Ovary (tissue), 7 donors: ENCODE measurements at regions not wholly inside any gene's neighbourhood (a gene's known extent, or its start where the extent isn't known, plus 50 kb on each side); places are given as distances from the start of the nearest gene placed in this dataset.

Source experiments
- DNase-seq, 5 donors: peaks; one replicate each; pipeline ENCODE4 v3.0.0-alpha.2; 2019 to 2020
- H3K27ac ChIP-seq, 2 donors: fragments of 200-600 bp; one replicate each; pipeline versions ENCODE4 v1.5.1 to v1.8.0; 2019 to 2022
- H3K27me3 ChIP-seq: fragments of 200-600 bp; one replicate; pipeline ENCODE4 v1.8.0; 2022
- H3K36me3 ChIP-seq: fragments of 200-600 bp; sonication (generic); one replicate; pipeline ENCODE4 v1.5.1; 2019
- H3K4me1 ChIP-seq: one replicate; pipeline ENCODE4 v1.8.1; 2013; ENCODE audit warnings: mild to moderate bottlenecking, moderate library complexity; ENCODE audit not compliant: insufficient read depth
- H3K4me3 ChIP-seq: fragments of 200-600 bp; sonication (generic); one replicate; pipeline ENCODE4 v1.5.1; 2017
- H3K9me3 ChIP-seq, 2 donors: fragments of 200-600 bp in 1 of 2; sonication (generic) in 1 of 2; one replicate each; pipeline versions ENCODE4 v1.5.1 to v1.8.1; 2013 to 2019; ENCODE audit warnings: mild to moderate bottlenecking in 1 of 2, moderate library complexity in 1 of 2
- EP300 ChIP-seq: sonication (generic); formaldehyde crosslinking; IDR thresholded peaks from one replicate; pipeline ENCODE4 v1.6.1; 2017; ENCODE audit warnings: antibody characterized with exemption
- POLR2A ChIP-seq: fragments of 450-650 bp; IDR thresholded peaks from one replicate; pipeline ENCODE4 v1.6.1; 2017; ENCODE audit warnings: antibody characterized with exemption, mild to moderate bottlenecking, moderate library complexity
- WGBS, 3 donors: extraction: QIAGEN DNeasy Blood & Tissue Kit in 1 of 3; methylation state at CpG; one replicate each; pipeline versions ENCODE4 v1.1.5 to v1.1.7; 2013 to 2017; 5-methylcytosine and 5-hydroxymethylcytosine counted together
- intact Hi-C, 4 donors: fragments of 100-400 bp; cut with DNase I; formaldehyde crosslinking; loops; one replicate each; pipeline versions ENCODE4 v1.11.0 to v1.15.1; 2022 to 2023
- TF ChIP-seq, protein P1 (sequence below), 3 donors: fragments of 450-650 bp in 2 of 3; fragments of 200-600 bp in 1 of 3; IDR thresholded peaks; one replicate each; pipeline versions ENCODE4 v1.5.1 to v1.8.0; 2016 to 2022; ENCODE audit warnings: antibody characterized with exemption in 3 of 3, mild to moderate bottlenecking in 1 of 3
- donor health status: DM: no; HTN: no; CAD: no; lungs with moderate emphysema.
- donor health status: DM: no; HTN: no; CAD: no.
- donor health status: Bipolar disorder and iron deficiency.
- donor health status: DM: no; HTN: no; CAD: no.
- donor health status: DM: yes; HTN: yes; CAD: no.

DNA sequence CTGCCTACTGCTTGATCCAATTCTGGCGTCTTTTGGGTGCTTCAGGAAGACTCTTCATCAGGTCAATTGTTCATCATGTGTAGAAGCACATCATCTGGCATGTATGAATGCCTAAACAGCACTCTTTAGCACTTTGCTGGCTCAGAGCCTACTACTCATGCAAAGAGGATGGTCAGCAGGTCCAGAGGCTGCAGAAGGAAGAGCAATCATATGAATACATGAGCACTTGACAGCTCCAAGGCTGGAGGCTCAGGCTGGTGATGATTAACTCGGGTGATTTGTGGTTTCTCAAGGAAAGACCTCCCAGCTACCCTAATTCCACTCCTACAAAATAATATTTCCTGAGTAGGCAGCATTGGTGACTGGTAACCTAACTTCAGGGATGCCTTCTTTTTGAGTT is 103.8 kb upstream of the CXCL13 start:
- WGBS, 3 donors: 48 to 70% (median 50%) methylated on average over 2 of the region's 2 CpGs
- H3K4me1 ChIP-seq: no peaks in the 10 kb centered on the region
- intact Hi-C loops: no loop called here

DNA sequence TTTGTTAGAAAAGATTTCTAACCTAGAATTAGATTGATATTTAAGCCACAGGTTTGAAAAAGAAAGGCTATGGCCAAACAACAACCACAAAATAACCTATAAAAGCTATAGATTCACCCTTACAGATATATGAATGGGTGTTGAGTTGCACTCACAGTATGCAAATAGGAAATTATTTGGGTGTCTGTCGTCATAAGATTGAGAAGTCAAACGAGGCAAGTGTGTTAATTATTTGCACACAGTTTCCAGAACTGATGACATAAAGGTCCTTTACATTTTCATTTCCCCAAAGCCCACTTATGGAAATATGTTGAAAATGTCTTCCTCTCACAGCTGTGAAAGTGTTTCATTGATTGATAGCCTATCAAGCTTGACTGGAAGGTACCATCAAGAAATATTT is 101.2 kb upstream of the CXCL13 start:
- TF ChIP-seq EP300 (no peak), POLR2A (no peak)
- TF ChIP-seq, protein P1, sequence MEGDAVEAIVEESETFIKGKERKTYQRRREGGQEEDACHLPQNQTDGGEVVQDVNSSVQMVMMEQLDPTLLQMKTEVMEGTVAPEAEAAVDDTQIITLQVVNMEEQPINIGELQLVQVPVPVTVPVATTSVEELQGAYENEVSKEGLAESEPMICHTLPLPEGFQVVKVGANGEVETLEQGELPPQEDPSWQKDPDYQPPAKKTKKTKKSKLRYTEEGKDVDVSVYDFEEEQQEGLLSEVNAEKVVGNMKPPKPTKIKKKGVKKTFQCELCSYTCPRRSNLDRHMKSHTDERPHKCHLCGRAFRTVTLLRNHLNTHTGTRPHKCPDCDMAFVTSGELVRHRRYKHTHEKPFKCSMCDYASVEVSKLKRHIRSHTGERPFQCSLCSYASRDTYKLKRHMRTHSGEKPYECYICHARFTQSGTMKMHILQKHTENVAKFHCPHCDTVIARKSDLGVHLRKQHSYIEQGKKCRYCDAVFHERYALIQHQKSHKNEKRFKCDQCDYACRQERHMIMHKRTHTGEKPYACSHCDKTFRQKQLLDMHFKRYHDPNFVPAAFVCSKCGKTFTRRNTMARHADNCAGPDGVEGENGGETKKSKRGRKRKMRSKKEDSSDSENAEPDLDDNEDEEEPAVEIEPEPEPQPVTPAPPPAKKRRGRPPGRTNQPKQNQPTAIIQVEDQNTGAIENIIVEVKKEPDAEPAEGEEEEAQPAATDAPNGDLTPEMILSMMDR (IDR thresholded peaks at IDR 0.05): no peak
- 49 to 77% (median 56%) methylated on average over 2 of the region's 2 CpGs for WGBS, 3 donors
- Histone ChIP-seq H3K36me3 (no peaks in the 10 kb centered on the region), H3K4me3 (no peak overlapping the region), H3K4me1 (no peaks in the 10 kb centered on the region), H3K9me3 (no peaks in the 10 kb centered on the region), H3K27me3 (no peaks in the 10 kb centered on the region), H3K27ac (no peak overlapping the region)
- no peak for DNase-seq
- intact Hi-C loops: no loop called here

More for the DNA sequence above, 103.8 kb upstream of the CXCL13 start:
- TF ChIP-seq, protein P1 (IDR thresholded peaks at IDR 0.05): no peak
- TF ChIP-seq POLR2A (no peak), EP300 (no peak)
- Histone ChIP-seq H3K27ac (no peak overlapping the region), H3K9me3 (no peaks in the 10 kb centered on the region), H3K27me3 (no peaks in the 10 kb centered on the region), H3K36me3 (no peaks in the 10 kb centered on the region), H3K4me3 (no peak overlapping the region)
- no peak for DNase-seq

DNA sequence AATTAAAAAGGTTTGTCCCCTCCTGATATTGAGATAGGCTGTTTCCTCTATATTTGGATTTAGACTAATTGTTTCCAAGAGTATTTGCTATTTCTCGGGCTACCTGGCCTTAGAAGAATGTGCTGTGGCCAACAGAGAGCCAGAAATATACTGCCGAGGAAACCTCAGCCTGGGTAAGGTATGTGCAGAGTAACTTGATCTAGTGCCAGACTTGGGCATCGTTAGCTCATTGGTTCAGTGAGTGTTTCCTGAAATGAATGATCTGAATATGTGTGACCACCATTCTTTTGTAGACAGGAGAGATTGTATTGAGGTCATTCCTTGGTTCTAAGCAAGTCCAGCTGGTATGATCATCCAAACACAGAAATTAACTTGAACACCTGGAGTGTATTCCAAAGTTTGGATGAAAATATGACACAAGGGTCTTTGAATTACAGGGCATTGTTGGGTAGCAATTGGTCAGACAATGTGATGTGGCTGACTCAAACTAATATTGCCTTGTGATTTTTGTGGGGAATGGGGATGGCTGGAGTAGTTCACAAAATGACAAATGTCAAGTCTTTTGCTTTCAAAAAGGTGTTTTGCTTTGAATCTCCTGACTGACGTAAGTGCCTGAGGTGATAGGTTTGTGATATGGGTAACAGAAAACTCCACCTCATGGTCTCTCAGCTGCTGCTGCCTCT is 100.2 kb upstream of the CXCL13 start:
- H3K4me3 ChIP-seq: no peak overlapping the region
- WGBS, 3 donors: 77 to 93% (median 82%) methylated on average over 4 of the region's 4 CpGs
- H3K4me1 ChIP-seq: no peaks in the 10 kb centered on the region
- no peaks in the 10 kb centered on the region for H3K36me3 ChIP-seq
- intact Hi-C loops: no loop called here
- H3K27me3 ChIP-seq: no peaks in the 10 kb centered on the region
- H3K27ac ChIP-seq: no peak overlapping the region
- no peaks in the 10 kb centered on the region for H3K9me3 ChIP-seq
- TF ChIP-seq POLR2A (no peak), EP300 (no peak)
- TF ChIP-seq, protein P1 (IDR thresholded peaks at IDR 0.05): no peak
- DNase-seq: no peak

DNA sequence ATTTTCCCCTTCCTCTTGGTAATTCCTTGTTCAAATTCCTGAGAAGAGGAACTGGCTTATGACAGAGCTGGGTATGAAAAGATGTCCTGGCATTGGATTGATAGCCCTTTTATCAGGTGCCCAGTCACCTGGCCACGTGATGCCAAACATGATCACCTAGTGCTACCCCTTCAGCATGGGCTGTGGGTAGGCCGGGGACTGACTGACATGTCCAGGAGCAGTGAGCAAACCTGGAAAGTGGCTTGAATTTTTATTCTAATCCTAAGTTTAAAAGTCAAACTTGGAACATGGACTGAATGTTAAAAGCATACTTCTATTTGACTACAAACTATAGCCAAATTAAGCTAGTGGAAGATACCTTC is 99.7 kb upstream of the CXCL13 start:
- intact Hi-C loops: no loop called here
- 83 to 85% (median 84%) methylated on average over 2 of the region's 2 CpGs for WGBS, 3 donors

More for the DNA sequence above, 99.7 kb upstream of the CXCL13 start:
- no peak for TF ChIP-seq EP300
- TF ChIP-seq, protein P1 (IDR thresholded peaks at IDR 0.05): no peak
- TF ChIP-seq POLR2A: no peak
- Histone ChIP-seq H3K27ac (no peak overlapping the region), H3K4me3 (no peak overlapping the region), H3K4me1 (no peaks in the 10 kb centered on the region), H3K36me3 (no peaks in the 10 kb centered on the region), H3K9me3 (no peaks in the 10 kb centered on the region), H3K27me3 (no peaks in the 10 kb centered on the region)
- DNase-seq: no peak
